ENCODE measurements at regions not wholly inside any gene's neighbourhood (a gene's known extent, or its start where the extent isn't known, plus 50 kb on each side); places are given as distances from the start of the nearest gene placed in this dataset.

DNA sequence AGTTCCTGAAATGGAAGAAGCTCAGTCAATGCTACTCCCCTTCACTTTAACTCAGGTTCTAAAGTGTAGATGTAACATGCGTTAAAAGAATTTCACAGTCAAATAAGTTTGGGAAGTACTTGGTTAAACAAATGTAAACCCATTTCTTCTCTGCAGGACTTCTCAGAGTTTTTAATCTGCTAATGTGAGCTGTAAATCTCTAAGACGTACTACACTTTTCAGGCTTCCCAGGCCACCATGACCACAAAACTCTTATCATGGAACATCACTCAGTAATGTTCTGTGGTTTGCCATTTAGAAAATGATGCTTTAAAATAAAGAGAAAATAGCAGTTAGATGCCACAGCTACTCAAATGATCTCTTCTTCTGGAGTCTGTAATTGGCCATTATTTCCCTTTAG, 104.3 kb downstream of the HHIPL2 start:
- no peak overlapping the region for H3K27ac ChIP-seq
- TF ChIP-seq, protein P1, sequence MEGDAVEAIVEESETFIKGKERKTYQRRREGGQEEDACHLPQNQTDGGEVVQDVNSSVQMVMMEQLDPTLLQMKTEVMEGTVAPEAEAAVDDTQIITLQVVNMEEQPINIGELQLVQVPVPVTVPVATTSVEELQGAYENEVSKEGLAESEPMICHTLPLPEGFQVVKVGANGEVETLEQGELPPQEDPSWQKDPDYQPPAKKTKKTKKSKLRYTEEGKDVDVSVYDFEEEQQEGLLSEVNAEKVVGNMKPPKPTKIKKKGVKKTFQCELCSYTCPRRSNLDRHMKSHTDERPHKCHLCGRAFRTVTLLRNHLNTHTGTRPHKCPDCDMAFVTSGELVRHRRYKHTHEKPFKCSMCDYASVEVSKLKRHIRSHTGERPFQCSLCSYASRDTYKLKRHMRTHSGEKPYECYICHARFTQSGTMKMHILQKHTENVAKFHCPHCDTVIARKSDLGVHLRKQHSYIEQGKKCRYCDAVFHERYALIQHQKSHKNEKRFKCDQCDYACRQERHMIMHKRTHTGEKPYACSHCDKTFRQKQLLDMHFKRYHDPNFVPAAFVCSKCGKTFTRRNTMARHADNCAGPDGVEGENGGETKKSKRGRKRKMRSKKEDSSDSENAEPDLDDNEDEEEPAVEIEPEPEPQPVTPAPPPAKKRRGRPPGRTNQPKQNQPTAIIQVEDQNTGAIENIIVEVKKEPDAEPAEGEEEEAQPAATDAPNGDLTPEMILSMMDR (conservative IDR thresholded peaks at IDR 0.05) = no peak
- no peak for TF ChIP-seq ZFX (IDR thresholded peaks at IDR 0.05)

DNA sequence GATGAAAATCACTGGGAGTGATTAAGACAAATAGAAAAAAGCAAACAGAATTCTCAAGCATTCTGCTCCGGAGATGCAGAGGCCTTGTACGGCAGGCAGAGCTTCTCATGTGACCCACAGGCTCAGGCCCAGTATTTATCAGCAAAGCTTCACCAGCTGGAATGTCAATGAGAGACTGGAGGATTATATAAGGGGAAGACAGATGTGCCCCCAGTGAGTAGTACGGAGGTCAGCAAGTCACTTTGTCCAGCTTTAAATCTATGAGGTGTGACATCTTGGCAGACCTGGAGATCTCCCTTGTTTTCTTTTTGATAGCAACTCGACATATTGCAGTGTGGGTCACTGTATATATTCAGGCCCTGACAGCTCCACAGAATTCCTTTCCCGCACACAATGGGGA, 106.8 kb downstream of the HHIPL2 start:
- no peak for TF ChIP-seq ZFX (IDR thresholded peaks at IDR 0.05)
- TF ChIP-seq, protein P1 (conservative IDR thresholded peaks at IDR 0.05) = no peak
- H3K27ac ChIP-seq = no peak overlapping the region

DNA sequence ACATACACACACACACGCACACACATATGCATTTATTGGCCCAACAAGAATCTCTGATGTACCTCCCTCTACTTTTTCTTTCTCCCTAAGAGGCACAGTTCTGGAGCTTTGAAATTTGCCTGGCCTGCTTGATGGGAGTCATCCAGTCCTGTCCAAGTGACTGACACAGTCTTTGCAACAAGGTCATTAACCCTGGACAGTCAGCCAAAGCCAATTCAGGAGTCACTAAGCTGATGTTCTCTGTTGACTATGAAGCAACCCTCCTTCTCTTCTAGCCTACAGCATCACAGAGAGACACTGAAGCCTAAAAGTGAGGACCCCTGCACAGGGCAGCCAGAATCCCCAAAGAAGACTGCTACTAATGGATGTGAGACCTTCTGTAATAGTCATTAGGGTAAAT, 123.1 kb downstream of the HHIPL2 start:
- no peak overlapping the region for H3K27ac ChIP-seq

DNA sequence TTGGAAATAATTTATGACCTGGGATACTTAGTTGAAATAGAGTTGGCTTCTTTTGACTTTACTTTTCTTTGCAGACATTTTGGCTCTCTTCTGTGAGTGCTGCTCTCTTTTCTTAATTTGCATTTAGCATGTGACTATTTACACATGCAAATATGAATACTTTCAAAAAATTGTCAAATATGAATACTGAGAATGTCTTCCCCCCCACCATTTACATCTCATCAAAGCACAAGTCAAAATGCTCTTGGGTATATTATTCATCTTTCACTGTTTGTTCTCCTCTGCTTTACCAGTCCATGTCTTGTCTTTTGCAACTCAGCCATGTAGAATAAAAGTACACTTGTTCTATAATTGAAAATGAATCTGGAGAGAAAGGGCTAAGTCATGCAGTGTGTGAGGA, 126.5 kb downstream of the HHIPL2 start:
- TF ChIP-seq, protein P1 (conservative IDR thresholded peaks at IDR 0.05) = no peak
- no peak for TF ChIP-seq ZFX (IDR thresholded peaks at IDR 0.05)
- no peak overlapping the region for H3K27ac ChIP-seq

More for the DNA sequence above, 123.1 kb downstream of the HHIPL2 start:
- TF ChIP-seq, protein P1 (conservative IDR thresholded peaks at IDR 0.05) = no peak
- no peak for TF ChIP-seq ZFX (IDR thresholded peaks at IDR 0.05)

DNA sequence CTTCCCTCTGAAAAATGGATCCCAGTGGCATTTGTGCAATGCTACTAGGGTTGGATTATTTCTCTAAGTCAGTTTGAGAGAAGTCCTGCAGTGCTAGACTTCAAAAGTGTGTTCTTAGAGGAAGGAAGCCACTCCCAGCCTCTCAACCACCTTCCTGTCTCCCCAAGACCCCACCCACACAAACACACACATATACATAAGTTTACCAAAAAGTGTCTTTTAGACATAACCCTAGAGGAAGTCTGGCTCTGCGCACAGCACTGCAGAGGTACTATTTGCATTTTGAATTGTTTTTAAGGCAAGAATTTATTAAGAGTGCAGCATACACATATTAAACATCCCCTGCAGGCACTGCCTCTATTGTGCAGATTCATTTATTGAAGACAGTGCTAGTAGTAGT, 127.3 kb downstream of the HHIPL2 start:
- TF ChIP-seq, protein P1 (conservative IDR thresholded peaks at IDR 0.05) = no peak
- no peak for TF ChIP-seq ZFX (IDR thresholded peaks at IDR 0.05)
- H3K27ac ChIP-seq = no peak overlapping the region

DNA sequence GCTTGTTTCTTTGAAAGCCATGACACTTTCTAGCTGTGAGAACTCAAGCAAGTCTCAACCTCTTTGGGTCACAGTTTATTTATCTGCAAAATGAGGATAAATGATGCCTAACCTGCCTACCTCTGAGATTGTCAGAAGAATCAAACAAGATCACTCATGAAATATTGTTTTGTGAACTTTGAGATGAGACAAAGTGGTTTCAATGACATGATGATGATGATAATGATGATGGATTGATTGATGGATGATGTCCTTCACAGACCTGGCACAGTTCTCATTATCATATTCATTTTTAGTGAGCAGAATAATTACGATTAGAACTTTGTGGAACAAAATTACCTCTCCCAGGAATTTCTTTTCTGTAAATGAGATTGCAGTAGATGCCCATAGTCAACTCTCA, 129.2 kb downstream of the HHIPL2 start:
- no peak overlapping the region for H3K27ac ChIP-seq
- TF ChIP-seq ZFX (IDR thresholded peaks at IDR 0.05) = no peak
- TF ChIP-seq, protein P1 (conservative IDR thresholded peaks at IDR 0.05) = no peak

DNA sequence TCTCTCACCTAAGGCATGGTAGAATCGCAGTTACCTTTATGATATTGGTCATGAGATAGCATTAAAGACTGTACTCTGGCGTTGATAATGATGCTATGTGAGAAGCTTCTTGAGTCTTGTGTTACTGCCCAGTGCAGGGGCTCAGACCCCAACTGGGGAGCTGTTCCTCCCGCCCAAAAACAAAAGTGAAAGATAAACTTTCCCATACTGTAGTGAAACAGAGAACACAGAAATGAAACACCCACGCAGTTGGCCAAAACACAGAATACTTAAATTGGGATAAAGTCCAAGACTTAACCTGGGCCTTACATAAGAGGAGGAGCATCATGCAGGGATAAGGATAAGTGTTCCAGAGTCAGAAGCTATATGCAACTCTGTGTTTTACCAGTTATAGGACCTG, 130.6 kb downstream of the HHIPL2 start:
- no peak for TF ChIP-seq ZFX (IDR thresholded peaks at IDR 0.05)
- TF ChIP-seq, protein P1 (conservative IDR thresholded peaks at IDR 0.05) = no peak
- no peak overlapping the region for H3K27ac ChIP-seq

Data from C4-2B (cell line).